CD14-positive monocyte (primary cell): ENCODE measurements at regions not wholly inside any gene's neighbourhood (a gene's known extent, or its start where the extent isn't known, plus 50 kb on each side); places are given as distances from the start of the nearest gene placed in this dataset.

Experiments used
- DNase-seq, 3 donors: peaks; one replicate each; pipeline ENCODE4 v3.0.0-alpha.2; 2011 to 2022
- H2AFZ ChIP-seq: 2 replicates; pipeline ENCODE4 v1.6.0; 2012; ENCODE audit warnings: mild to moderate bottlenecking, low read depth, low read length, inconsistent platforms; ENCODE audit not compliant: insufficient read depth, poor library complexity, severe bottlenecking
- H3K27ac ChIP-seq, 2 donors: 1 replicate in 1 of 2; 2 replicates in 1 of 2; pipeline ENCODE4 v1.5.1; 2012 to 2013; ENCODE audit warnings: low read length in 2 of 2, control low read depth in 1 of 2, inconsistent platforms in 1 of 2, low read depth in 1 of 2, mild to moderate bottlenecking in 1 of 2
- H3K27me3 ChIP-seq, 2 donors: one replicate each; pipeline versions ENCODE4 v1.6.0 to v1.6.1; 2011 to 2013; ENCODE audit warnings: low read length in 2 of 2; ENCODE audit not compliant: control insufficient read depth in 2 of 2, insufficient read depth in 2 of 2
- H3K36me3 ChIP-seq, 2 donors: replicated peaks in 1 of 2; 1 replicate in 1 of 2; 2 replicates in 1 of 2; pipeline versions ENCODE4 v1.5.1 to v1.6.1; 2012 to 2013; ENCODE audit warnings: low read length in 2 of 2, control low read depth in 1 of 2, inconsistent platforms in 1 of 2, mild to moderate bottlenecking in 1 of 2; ENCODE audit not compliant: insufficient read depth in 2 of 2, control insufficient read depth in 1 of 2
- H3K4me1 ChIP-seq, 2 donors: 1 replicate in 1 of 2; 2 replicates in 1 of 2; pipeline versions ENCODE4 v1.5.1 to v1.6.1; 2012 to 2013; ENCODE audit warnings: low read length in 2 of 2, control low read depth in 1 of 2, inconsistent platforms in 1 of 2, mild to moderate bottlenecking in 1 of 2, moderate library complexity in 1 of 2; ENCODE audit not compliant: insufficient read depth in 2 of 2, control insufficient read depth in 1 of 2
- H3K4me2 ChIP-seq: replicated peaks from 2 replicates; pipeline ENCODE3; 2012; ENCODE audit warnings: low read length, moderate library complexity, mild to moderate bottlenecking; ENCODE audit not compliant: poor library complexity, severe bottlenecking; ENCODE audit errors: extremely low read depth
- H3K4me3 ChIP-seq, 3 experiments: fragments of 200-600 bp in 1 of 3; sonication (generic) in 1 of 3; replicated peaks in 1 of 3; 1 replicate in 2 of 3; 2 replicates in 1 of 3; pipeline ENCODE4 v1.5.1; 2011 to 2013; ENCODE audit warnings: low read length in 3 of 3, mild to moderate bottlenecking in 3 of 3, control low read depth in 2 of 3, low read depth in 2 of 3, inconsistent platforms in 1 of 3, moderate library complexity in 1 of 3
- H3K79me2 ChIP-seq: 2 replicates; pipeline ENCODE4 v1.6.0; 2012; ENCODE audit warnings: mild to moderate bottlenecking, control low read depth, inconsistent platforms, low read length, moderate library complexity; ENCODE audit not compliant: insufficient read depth
- H3K9ac ChIP-seq: 2 replicates; pipeline ENCODE4 v1.6.0; 2017; ENCODE audit warnings: low read length, mild to moderate bottlenecking; ENCODE audit not compliant: insufficient read depth, poor library complexity, severe bottlenecking
- H3K9me3 ChIP-seq, 2 donors: replicated peaks in 1 of 2; 1 replicate in 1 of 2; 2 replicates in 1 of 2; pipeline versions ENCODE4 v1.5.1 to v1.6.1; 2012 to 2013; ENCODE audit warnings: low read length in 2 of 2, control low read depth in 1 of 2; ENCODE audit not compliant: control insufficient read depth in 1 of 2, insufficient read depth in 1 of 2
- H4K20me1 ChIP-seq: 2 replicates; pipeline ENCODE4 v1.6.0; 2012; ENCODE audit warnings: mild to moderate bottlenecking, low read length, control low read depth, moderate library complexity; ENCODE audit not compliant: insufficient read depth
- H3K27ac Mint-ChIP-seq, 7 donors: one replicate each; pipeline ENCODE4 v1.8.0; 2020; ENCODE audit warnings: mild to moderate bottlenecking in 7 of 7, mixed read lengths in 7 of 7, moderate library complexity in 6 of 7, inconsistent platforms in 2 of 7
- H3K27me3 Mint-ChIP-seq, 3 donors: one replicate each; pipeline ENCODE4 v1.8.0; 2021 to 2022; ENCODE audit warnings: low read depth in 3 of 3, mild to moderate bottlenecking in 3 of 3, mixed read lengths in 3 of 3, moderate library complexity in 3 of 3, inconsistent platforms in 1 of 3
- H3K36me3 Mint-ChIP-seq, 2 donors: one replicate each; pipeline ENCODE4 v1.8.0; 2020; ENCODE audit warnings: mixed read lengths in 2 of 2, inconsistent platforms in 1 of 2, mild to moderate bottlenecking in 1 of 2
- H3K4me1 Mint-ChIP-seq: one replicate; pipeline ENCODE4 v1.8.0; 2020; ENCODE audit warnings: mild to moderate bottlenecking, mixed read lengths
- H3K4me3 Mint-ChIP-seq, 2 donors: one replicate each; pipeline ENCODE4 v1.8.0; 2020; ENCODE audit warnings: mild to moderate bottlenecking in 2 of 2, mixed read lengths in 2 of 2, moderate library complexity in 1 of 2
- H3K9me3 Mint-ChIP-seq, 7 donors: one replicate each; pipeline ENCODE4 v1.8.0; 2020 to 2022; ENCODE audit warnings: mixed read lengths in 7 of 7, mild to moderate bottlenecking in 6 of 7, moderate library complexity in 6 of 7, inconsistent platforms in 2 of 7
- WGBS: methylation state at CpG from one replicate; pipeline ENCODE4 v1.1.5; 2013; ENCODE audit warnings: missing lambda C conversion rate; ENCODE audit not compliant: insufficient coverage; 5-methylcytosine and 5-hydroxymethylcytosine counted together
- intact Hi-C, 2 donors: fragments of 100-400 bp; cut with micrococcal nuclease; formaldehyde crosslinking; loops; one replicate each; pipeline versions ENCODE4 v1.15.0 to v1.15.1; 2023
- TF ChIP-seq, protein P1 (sequence below): fragments of 200-600 bp; IDR thresholded peaks from one replicate; pipeline ENCODE4 v1.8.0; 2022; ENCODE audit warnings: antibody characterized with exemption, mild to moderate bottlenecking

DNA sequence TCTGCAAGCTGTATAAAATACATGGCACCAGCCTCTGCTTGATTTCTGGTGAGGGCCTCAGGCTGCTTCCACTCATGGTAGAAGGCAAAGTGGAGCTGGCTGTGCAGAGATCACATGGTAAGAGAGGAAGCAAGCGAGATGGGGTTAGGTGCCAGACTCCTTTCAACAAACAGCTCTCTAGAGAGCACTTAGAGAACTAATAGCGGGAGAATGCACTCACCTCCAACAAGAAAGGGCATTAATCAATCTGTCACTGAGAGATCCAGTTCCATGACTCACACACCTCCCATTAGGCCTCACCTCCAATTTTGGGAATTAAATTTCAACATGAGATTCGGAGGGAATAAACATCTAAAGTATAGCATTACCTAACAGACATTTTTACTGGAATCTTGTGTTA lies 644.1 kb upstream of the ARRDC4 start:
- H3K79me2 ChIP-seq: no peaks in the 10 kb centered on the region
- WGBS: 73% methylated on average over 2 of the region's 3 CpGs
- TF ChIP-seq, protein P1, sequence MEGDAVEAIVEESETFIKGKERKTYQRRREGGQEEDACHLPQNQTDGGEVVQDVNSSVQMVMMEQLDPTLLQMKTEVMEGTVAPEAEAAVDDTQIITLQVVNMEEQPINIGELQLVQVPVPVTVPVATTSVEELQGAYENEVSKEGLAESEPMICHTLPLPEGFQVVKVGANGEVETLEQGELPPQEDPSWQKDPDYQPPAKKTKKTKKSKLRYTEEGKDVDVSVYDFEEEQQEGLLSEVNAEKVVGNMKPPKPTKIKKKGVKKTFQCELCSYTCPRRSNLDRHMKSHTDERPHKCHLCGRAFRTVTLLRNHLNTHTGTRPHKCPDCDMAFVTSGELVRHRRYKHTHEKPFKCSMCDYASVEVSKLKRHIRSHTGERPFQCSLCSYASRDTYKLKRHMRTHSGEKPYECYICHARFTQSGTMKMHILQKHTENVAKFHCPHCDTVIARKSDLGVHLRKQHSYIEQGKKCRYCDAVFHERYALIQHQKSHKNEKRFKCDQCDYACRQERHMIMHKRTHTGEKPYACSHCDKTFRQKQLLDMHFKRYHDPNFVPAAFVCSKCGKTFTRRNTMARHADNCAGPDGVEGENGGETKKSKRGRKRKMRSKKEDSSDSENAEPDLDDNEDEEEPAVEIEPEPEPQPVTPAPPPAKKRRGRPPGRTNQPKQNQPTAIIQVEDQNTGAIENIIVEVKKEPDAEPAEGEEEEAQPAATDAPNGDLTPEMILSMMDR: no peak
- H2AFZ ChIP-seq: no peak overlapping the region
- Mint-ChIP-seq H3K27ac (no peak overlapping the region), H3K36me3 (no peaks in the 10 kb centered on the region), H3K9me3 (peaks cover 0 to 6% (median 4%) of the 10 kb centered on the region in 7 donors), H3K4me1 (no peaks in the 10 kb centered on the region), H3K4me3 (no peak overlapping the region), H3K27me3 (peaks cover 0 to 2% (median 0%) of the 10 kb centered on the region in 3 donors)
- no peak overlapping the region for H3K4me3 ChIP-seq
- DNase-seq: no peak
- no peak overlapping the region for H3K9ac ChIP-seq
- intact Hi-C loops: no loop called here
- H3K27me3 ChIP-seq: no peaks in the 10 kb centered on the region
- no peaks in the 10 kb centered on the region for H3K9me3 ChIP-seq
- no peaks in the 10 kb centered on the region for H3K4me1 ChIP-seq
- no peaks in the 10 kb centered on the region for H3K36me3 ChIP-seq
- no peaks in the 10 kb centered on the region for H4K20me1 ChIP-seq
- H3K27ac ChIP-seq: no peak overlapping the region
- H3K4me2 ChIP-seq: no peak overlapping the region

DNA sequence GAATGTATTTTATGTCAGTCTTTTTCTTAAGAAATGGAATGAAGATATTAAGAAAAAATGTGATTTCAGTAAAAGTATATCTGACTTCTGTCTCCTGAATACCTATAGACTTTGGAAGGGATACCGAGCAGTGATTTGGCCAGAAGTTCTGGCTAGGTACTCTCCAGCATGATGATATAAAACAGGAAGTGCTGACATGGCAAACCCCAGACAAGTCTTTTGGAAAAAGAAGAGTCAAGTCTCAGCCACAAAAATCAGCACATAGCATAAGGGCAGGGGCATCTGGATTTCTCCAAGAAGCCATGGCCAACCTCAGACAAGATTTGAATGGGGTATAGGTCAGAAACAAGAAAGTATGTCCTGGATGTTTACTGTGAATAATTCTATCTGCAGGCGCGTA lies 643.3 kb upstream of the ARRDC4 start:
- H3K27ac ChIP-seq: no peak overlapping the region
- intact Hi-C loops: no loop called here
- TF ChIP-seq, protein P1: no peak
- no peak overlapping the region for H3K9ac ChIP-seq
- no peaks in the 10 kb centered on the region for H3K4me1 ChIP-seq
- Mint-ChIP-seq H3K27me3 (peaks cover 0 to 2% (median 0%) of the 10 kb centered on the region in 3 donors), H3K4me1 (no peaks in the 10 kb centered on the region), H3K27ac (no peak overlapping the region), H3K36me3 (no peaks in the 10 kb centered on the region), H3K9me3 (peaks cover 0 to 6% (median 4%) of the 10 kb centered on the region in 7 donors), H3K4me3 (no peak overlapping the region)
- no peaks in the 10 kb centered on the region for H3K9me3 ChIP-seq
- no peaks in the 10 kb centered on the region for H3K27me3 ChIP-seq
- H4K20me1 ChIP-seq: no peaks in the 10 kb centered on the region
- no peaks in the 10 kb centered on the region for H3K36me3 ChIP-seq
- no peaks in the 10 kb centered on the region for H3K79me2 ChIP-seq
- no peak overlapping the region for H2AFZ ChIP-seq
- no peak for DNase-seq
- WGBS: no CpG with 5 or more reads among the region's 3 CpGs
- no peak overlapping the region for H3K4me3 ChIP-seq
- no peak overlapping the region for H3K4me2 ChIP-seq
